Peyer's patch (tissue), 4 donors: ENCODE measurements at regions not wholly inside any gene's neighbourhood (a gene's known extent, or its start where the extent isn't known, plus 50 kb on each side); places are given as distances from the start of the nearest gene placed in this dataset.

Source experiments
- POLR2A ChIP-seq, 2 donors: fragments of 450-650 bp; IDR thresholded peaks; one replicate each; pipeline ENCODE4 v1.5.1; 2017; ENCODE audit warnings: antibody characterized with exemption in 2 of 2, mild to moderate bottlenecking in 2 of 2, moderate library complexity in 2 of 2
- TF ChIP-seq, protein P1 (sequence below), 6 experiments: fragments of 450-650 bp in 4 of 6; fragments of 200-600 bp in 2 of 6; sonication (generic) in 1 of 6; IDR thresholded peaks; one replicate each; pipeline ENCODE4 v1.5.1; 2017 to 2019; ENCODE audit warnings: antibody characterized with exemption in 6 of 6, mild to moderate bottlenecking in 3 of 6, moderate library complexity in 1 of 6

DNA sequence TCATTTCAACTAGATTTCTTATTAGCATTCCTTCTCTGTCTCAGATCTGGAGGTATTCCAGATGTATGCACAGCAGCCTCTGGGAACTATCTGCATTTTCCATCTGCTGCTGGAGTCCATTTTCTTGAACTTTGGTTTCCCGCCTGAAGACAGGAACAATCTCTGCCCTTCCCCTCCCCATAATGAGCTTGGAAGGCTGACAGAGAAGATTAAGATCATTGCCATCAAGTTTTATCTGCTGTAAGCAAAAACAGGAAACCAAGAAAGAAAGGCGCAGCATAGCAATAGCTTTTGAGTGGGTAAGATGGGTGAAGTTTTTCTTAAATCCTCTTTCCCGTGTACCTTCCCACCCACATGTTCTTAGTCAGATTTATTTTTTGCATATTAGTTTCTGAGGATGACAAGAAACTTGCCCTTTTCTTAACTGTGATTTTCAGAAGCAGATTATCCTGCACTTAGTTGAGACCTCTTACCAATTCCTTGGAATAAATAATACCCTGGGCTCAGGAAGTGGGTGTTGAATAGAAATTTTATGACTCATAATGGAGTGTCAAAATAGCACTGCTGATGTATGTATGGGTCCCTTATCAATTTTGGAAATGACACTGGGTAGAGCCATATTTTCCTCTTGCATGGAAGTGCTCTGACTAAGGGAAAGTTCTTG lies 78.3 kb downstream of the CT47B1 start:
- TF ChIP-seq POLR2A (IDR thresholded peaks at IDR 0.05) = no peak
- TF ChIP-seq, protein P1, sequence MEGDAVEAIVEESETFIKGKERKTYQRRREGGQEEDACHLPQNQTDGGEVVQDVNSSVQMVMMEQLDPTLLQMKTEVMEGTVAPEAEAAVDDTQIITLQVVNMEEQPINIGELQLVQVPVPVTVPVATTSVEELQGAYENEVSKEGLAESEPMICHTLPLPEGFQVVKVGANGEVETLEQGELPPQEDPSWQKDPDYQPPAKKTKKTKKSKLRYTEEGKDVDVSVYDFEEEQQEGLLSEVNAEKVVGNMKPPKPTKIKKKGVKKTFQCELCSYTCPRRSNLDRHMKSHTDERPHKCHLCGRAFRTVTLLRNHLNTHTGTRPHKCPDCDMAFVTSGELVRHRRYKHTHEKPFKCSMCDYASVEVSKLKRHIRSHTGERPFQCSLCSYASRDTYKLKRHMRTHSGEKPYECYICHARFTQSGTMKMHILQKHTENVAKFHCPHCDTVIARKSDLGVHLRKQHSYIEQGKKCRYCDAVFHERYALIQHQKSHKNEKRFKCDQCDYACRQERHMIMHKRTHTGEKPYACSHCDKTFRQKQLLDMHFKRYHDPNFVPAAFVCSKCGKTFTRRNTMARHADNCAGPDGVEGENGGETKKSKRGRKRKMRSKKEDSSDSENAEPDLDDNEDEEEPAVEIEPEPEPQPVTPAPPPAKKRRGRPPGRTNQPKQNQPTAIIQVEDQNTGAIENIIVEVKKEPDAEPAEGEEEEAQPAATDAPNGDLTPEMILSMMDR (IDR thresholded peaks at IDR 0.05) = no peak
